ENCODE measurements at regions not wholly inside any gene's neighbourhood (a gene's known extent, or its start where the extent isn't known, plus 50 kb on each side); places are given as distances from the start of the nearest gene placed in this dataset.
"Not testable (repeated sequence)": the region's sequence is repeated elsewhere in the genome, so short reads cannot be mapped to it uniquely, and the experiment has no call there.

GRCh38 chr12:82300611-82301010 is 57.6 kb downstream of the CCDC59 start:
- 62% methylated on average over 3 of the region's 3 CpGs for WGBS
- no peak for DNase-seq (ENCODE audit: low read depth in 6 of 9, low spot score in 9 of 9)
- no peaks in the 10 kb centered on the region for H3K36me3 ChIP-seq (ENCODE audit: control insufficient read depth in 2 of 2, insufficient read depth in 2 of 2, low read length in 1 of 2)
- H3K27ac ChIP-seq (ENCODE audit: low read depth in 1 of 2, low read length in 1 of 2) = no peak overlapping the region
- no peaks in the 10 kb centered on the region for H3K27me3 ChIP-seq (ENCODE audit: control insufficient read depth in 2 of 2, insufficient read depth in 1 of 2, low read length in 1 of 2)
- no peaks in the 10 kb centered on the region for H3K9me3 ChIP-seq (ENCODE audit: control insufficient read depth in 2 of 2, insufficient read depth in 1 of 2, low read length in 1 of 2)
- H3K4me1 ChIP-seq (ENCODE audit: control insufficient read depth in 2 of 2, insufficient read depth in 2 of 2, low read length in 2 of 2) = no peaks in the 10 kb centered on the region
- no peak overlapping the region for H3K4me3 ChIP-seq (ENCODE audit: low read length in 2 of 2)

- Histone ChIP-seq H3K9me3 (ENCODE audit: control insufficient read depth in 2 of 2, insufficient read depth in 1 of 2, low read length in 1 of 2) (no peaks in the 10 kb centered on the region), H3K27me3 (ENCODE audit: control insufficient read depth in 2 of 2, insufficient read depth in 1 of 2, low read length in 1 of 2) (no peaks in the 10 kb centered on the region), H3K27ac (ENCODE audit: low read depth in 1 of 2, low read length in 1 of 2) (no peak overlapping the region), H3K4me3 (ENCODE audit: low read length in 2 of 2) (no peak overlapping the region), H3K36me3 (ENCODE audit: control insufficient read depth in 2 of 2, insufficient read depth in 2 of 2, low read length in 1 of 2) (no peaks in the 10 kb centered on the region), H3K4me1 (ENCODE audit: control insufficient read depth in 2 of 2, insufficient read depth in 2 of 2, low read length in 2 of 2) (no peaks in the 10 kb centered on the region)
- DNase-seq (ENCODE audit: low read depth in 6 of 9, low spot score in 9 of 9) = no peak
- 46% methylated on average over 2 of the region's 2 CpGs for WGBS
Measured at GRCh38 chr12:82299319-82300025, 58.7 kb downstream of the CCDC59 start.

- Histone ChIP-seq H3K9me3 (ENCODE audit: control insufficient read depth in 2 of 2, insufficient read depth in 1 of 2, low read length in 1 of 2) (no peaks in the 10 kb centered on the region), H3K4me1 (ENCODE audit: control insufficient read depth in 2 of 2, insufficient read depth in 2 of 2, low read length in 2 of 2) (no peaks in the 10 kb centered on the region), H3K4me3 (ENCODE audit: low read length in 2 of 2) (no peak overlapping the region), H3K27me3 (ENCODE audit: control insufficient read depth in 2 of 2, insufficient read depth in 1 of 2, low read length in 1 of 2) (no peaks in the 10 kb centered on the region), H3K27ac (ENCODE audit: low read depth in 1 of 2, low read length in 1 of 2) (no peak overlapping the region), H3K36me3 (ENCODE audit: control insufficient read depth in 2 of 2, insufficient read depth in 2 of 2, low read length in 1 of 2) (no peaks in the 10 kb centered on the region)
- no peak for DNase-seq (ENCODE audit: low read depth in 6 of 9, low spot score in 9 of 9)
- whole genome bisulfite sequencing = 64% methylated on average over 2 of the region's 2 CpGs
Measured at GRCh38 chr12:82290415-82290814, 67.8 kb downstream of the CCDC59 start.

GRCh38 chr12:82281335-82281734 is 76.9 kb downstream of the CCDC59 start:
- not testable (repeated sequence) for H3K27ac ChIP-seq (ENCODE audit: low read depth in 1 of 2, low read length in 1 of 2); H3K4me1 ChIP-seq (ENCODE audit: control insufficient read depth in 2 of 2, insufficient read depth in 2 of 2, low read length in 2 of 2)
- WGBS = 0% methylated on average over 1 of the region's 1 CpG

DNA sequence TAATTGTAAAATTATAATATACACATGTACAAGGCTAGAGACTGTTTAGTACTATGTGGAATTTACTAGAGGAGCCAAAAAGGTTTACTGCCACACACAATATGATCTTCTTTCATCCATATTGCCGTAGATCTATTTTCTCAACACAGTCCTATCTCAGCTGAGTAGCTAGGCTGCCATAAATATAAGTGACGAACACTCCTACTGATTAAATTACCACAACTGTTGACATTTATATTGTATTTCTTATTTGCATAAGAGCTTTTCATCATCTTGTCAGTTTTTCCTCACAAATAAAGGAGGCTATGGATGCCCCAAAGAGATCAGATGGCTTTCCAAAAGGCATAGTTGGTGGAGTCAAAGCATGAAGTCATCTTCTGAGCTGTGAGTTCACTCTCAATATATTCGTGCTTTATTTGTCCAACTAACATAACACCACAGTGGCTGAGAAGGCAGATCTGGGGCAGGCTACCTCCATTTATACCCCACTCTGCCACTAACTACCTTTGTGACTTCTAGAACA is 78.6 kb downstream of the CCDC59 start:
- no peaks in the 10 kb centered on the region for H3K36me3 ChIP-seq (ENCODE audit: control insufficient read depth in 2 of 2, insufficient read depth in 2 of 2, low read length in 1 of 2)
- H3K4me1 ChIP-seq (ENCODE audit: control insufficient read depth in 2 of 2, insufficient read depth in 2 of 2, low read length in 2 of 2) = no peaks in the 10 kb centered on the region
- H3K9me3 ChIP-seq (ENCODE audit: control insufficient read depth in 2 of 2, insufficient read depth in 1 of 2, low read length in 1 of 2) = peaks cover 0 to 12% of the 10 kb centered on the region in 2 donors
- no peak overlapping the region for H3K27ac ChIP-seq (ENCODE audit: low read depth in 1 of 2, low read length in 1 of 2)
- 85% methylated on average over 3 of the region's 3 CpGs for WGBS
- H3K4me3 ChIP-seq (ENCODE audit: low read length in 2 of 2) = no peak overlapping the region
- H3K27me3 ChIP-seq (ENCODE audit: control insufficient read depth in 2 of 2, insufficient read depth in 1 of 2, low read length in 1 of 2) = no peaks in the 10 kb centered on the region
- no peak for DNase-seq (ENCODE audit: low read depth in 6 of 9, low spot score in 9 of 9)

More at GRCh38 chr12:82281335-82281734, 76.9 kb downstream of the CCDC59 start:
- not testable (repeated sequence) for H3K36me3 ChIP-seq (ENCODE audit: control insufficient read depth in 2 of 2, insufficient read depth in 2 of 2, low read length in 1 of 2); H3K27me3 ChIP-seq (ENCODE audit: control insufficient read depth in 2 of 2, insufficient read depth in 1 of 2, low read length in 1 of 2); DNase-seq (ENCODE audit: low read depth in 6 of 9, low spot score in 9 of 9); H3K4me3 ChIP-seq (ENCODE audit: low read length in 2 of 2)
- H3K9me3 ChIP-seq (ENCODE audit: control insufficient read depth in 2 of 2, insufficient read depth in 1 of 2, low read length in 1 of 2) = peaks cover 0 to 12% of the 10 kb centered on the region in 2 donors

- WGBS = 94% methylated on average over 4 of the region's 4 CpGs
Measured at GRCh38 chr12:82277582-82277981, 80.6 kb downstream of the CCDC59 start.

GRCh38 chr12:82242729-82243128 is 115.5 kb downstream of the CCDC59 start:
- Histone ChIP-seq H3K9me3 (ENCODE audit: control insufficient read depth in 2 of 2, insufficient read depth in 1 of 2, low read length in 1 of 2) (peaks cover 0 to 9% of the 10 kb centered on the region in 2 donors), H3K36me3 (ENCODE audit: control insufficient read depth in 2 of 2, insufficient read depth in 2 of 2, low read length in 1 of 2) (no peaks in the 10 kb centered on the region), H3K27me3 (ENCODE audit: control insufficient read depth in 2 of 2, insufficient read depth in 1 of 2, low read length in 1 of 2) (no peaks in the 10 kb centered on the region), H3K4me1 (ENCODE audit: control insufficient read depth in 2 of 2, insufficient read depth in 2 of 2, low read length in 2 of 2) (no peaks in the 10 kb centered on the region), H3K4me3 (ENCODE audit: low read length in 2 of 2) (no peak overlapping the region), H3K27ac (ENCODE audit: low read depth in 1 of 2, low read length in 1 of 2) (no peak overlapping the region)
- WGBS = 87% methylated on average over 4 of the region's 4 CpGs
- no peak for DNase-seq (ENCODE audit: low read depth in 6 of 9, low spot score in 9 of 9)

More at GRCh38 chr12:82277582-82277981, 80.6 kb downstream of the CCDC59 start:
- Histone ChIP-seq H3K27ac (ENCODE audit: low read depth in 1 of 2, low read length in 1 of 2) (no peak overlapping the region), H3K9me3 (ENCODE audit: control insufficient read depth in 2 of 2, insufficient read depth in 1 of 2, low read length in 1 of 2) (peaks cover 0 to 9% of the 10 kb centered on the region in 2 donors), H3K4me1 (ENCODE audit: control insufficient read depth in 2 of 2, insufficient read depth in 2 of 2, low read length in 2 of 2) (no peaks in the 10 kb centered on the region), H3K27me3 (ENCODE audit: control insufficient read depth in 2 of 2, insufficient read depth in 1 of 2, low read length in 1 of 2) (no peaks in the 10 kb centered on the region), H3K36me3 (ENCODE audit: control insufficient read depth in 2 of 2, insufficient read depth in 2 of 2, low read length in 1 of 2) (no peaks in the 10 kb centered on the region), H3K4me3 (ENCODE audit: low read length in 2 of 2) (no peak overlapping the region)
- DNase-seq (ENCODE audit: low read depth in 6 of 9, low spot score in 9 of 9) = no peak

DNA sequence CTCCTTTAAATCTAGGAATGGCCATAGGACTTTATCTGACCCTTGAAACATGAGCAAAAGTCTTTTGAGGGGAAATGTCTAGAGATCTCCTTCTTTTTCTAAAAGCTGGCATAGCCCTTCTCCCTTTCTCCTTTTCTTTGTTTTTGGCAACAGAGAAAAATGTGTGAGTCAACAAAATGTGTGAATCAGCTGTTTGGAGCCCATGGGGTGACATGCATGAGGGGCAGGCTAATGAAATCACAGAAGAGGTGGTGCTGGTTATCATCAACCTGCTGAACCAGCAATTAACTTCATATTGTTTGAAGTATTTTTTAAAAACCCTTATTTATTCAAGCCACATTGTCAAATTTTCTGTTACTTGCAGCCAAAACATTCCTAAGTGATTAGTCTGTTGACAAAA is 132.3 kb downstream of the CCDC59 start:
- DNase-seq (ENCODE audit: low read depth in 6 of 9, low spot score in 9 of 9) = no peak
- Histone ChIP-seq H3K36me3 (ENCODE audit: control insufficient read depth in 2 of 2, insufficient read depth in 2 of 2, low read length in 1 of 2) (no peaks in the 10 kb centered on the region), H3K27ac (ENCODE audit: low read depth in 1 of 2, low read length in 1 of 2) (no peak overlapping the region), H3K27me3 (ENCODE audit: control insufficient read depth in 2 of 2, insufficient read depth in 1 of 2, low read length in 1 of 2) (no peaks in the 10 kb centered on the region), H3K4me1 (ENCODE audit: control insufficient read depth in 2 of 2, insufficient read depth in 2 of 2, low read length in 2 of 2) (no peaks in the 10 kb centered on the region), H3K4me3 (ENCODE audit: low read length in 2 of 2) (no peak overlapping the region), H3K9me3 (ENCODE audit: control insufficient read depth in 2 of 2, insufficient read depth in 1 of 2, low read length in 1 of 2) (no peaks in the 10 kb centered on the region)

DNA sequence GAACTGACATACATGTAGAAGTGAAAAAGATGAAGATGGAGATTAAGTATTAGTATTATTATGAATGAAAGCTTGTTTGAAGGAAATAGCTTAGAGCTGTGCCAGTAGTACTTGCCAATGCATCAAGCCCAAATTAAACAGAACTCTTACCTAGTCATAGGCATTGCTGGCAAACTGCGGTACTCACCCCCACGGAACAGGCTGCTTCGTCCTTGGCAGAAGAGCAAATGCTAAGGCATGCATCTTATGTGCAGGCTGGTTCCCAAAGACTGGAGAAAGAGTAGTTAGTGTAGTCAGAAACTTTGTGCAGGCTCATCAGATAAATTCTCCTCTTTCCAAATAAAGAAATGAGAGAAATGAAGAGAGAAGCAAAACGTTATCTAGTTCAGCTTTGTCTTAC is 134.8 kb downstream of the CCDC59 start:
- no peak for DNase-seq (ENCODE audit: low read depth in 6 of 9, low spot score in 9 of 9)
- Histone ChIP-seq H3K9me3 (ENCODE audit: control insufficient read depth in 2 of 2, insufficient read depth in 1 of 2, low read length in 1 of 2) (no peaks in the 10 kb centered on the region), H3K4me1 (ENCODE audit: control insufficient read depth in 2 of 2, insufficient read depth in 2 of 2, low read length in 2 of 2) (no peaks in the 10 kb centered on the region), H3K36me3 (ENCODE audit: control insufficient read depth in 2 of 2, insufficient read depth in 2 of 2, low read length in 1 of 2) (no peaks in the 10 kb centered on the region), H3K27ac (ENCODE audit: low read depth in 1 of 2, low read length in 1 of 2) (no peak overlapping the region), H3K27me3 (ENCODE audit: control insufficient read depth in 2 of 2, insufficient read depth in 1 of 2, low read length in 1 of 2) (no peaks in the 10 kb centered on the region), H3K4me3 (ENCODE audit: low read length in 2 of 2) (no peak overlapping the region)
- 88% methylated on average over 4 of the region's 4 CpGs for WGBS
